Stimulated activated CD8-positive, alpha-beta memory T cell treated with anti-CD3 and anti-CD28 coated beads, Interleukin-12 subunit alpha, Interleukin-12 subunit beta, amount 100 ng/mL, for 1 hour (primary cell): ENCODE measurements at regions not wholly inside any gene's neighbourhood (a gene's known extent, or its start where the extent isn't known, plus 50 kb on each side); places are given as distances from the start of the nearest gene placed in this dataset.
"Not testable (repeated sequence)": the region's sequence is repeated elsewhere in the genome, so short reads cannot be mapped to it uniquely, and the experiment has no call there.

Experiments used
- DNase-seq: peaks from one replicate; pipeline ENCODE4 v3.0.0-alpha.2; 2020; ENCODE audit warnings: low read depth

DNA sequence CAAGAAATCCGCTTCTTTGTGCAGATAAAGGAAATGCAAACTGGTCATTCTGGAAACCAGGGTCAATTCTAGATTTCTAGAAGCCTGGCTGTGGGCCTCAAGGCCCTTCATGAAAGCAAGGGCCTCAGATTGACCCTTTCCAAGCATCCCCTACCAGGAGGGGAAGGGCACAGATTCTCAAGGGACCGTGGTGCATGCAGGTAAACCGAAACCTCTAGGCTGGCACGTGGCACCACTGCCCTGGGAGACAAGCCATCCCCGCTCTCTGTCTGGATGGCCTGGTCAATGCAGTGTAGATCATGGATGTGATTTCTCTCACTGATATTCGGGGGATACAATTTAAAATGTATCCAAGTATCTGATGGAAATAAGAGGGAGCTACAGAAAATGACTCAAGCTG lies 69.4 kb downstream of the TOMM20 start:
- DNase-seq, result no peak

DNA sequence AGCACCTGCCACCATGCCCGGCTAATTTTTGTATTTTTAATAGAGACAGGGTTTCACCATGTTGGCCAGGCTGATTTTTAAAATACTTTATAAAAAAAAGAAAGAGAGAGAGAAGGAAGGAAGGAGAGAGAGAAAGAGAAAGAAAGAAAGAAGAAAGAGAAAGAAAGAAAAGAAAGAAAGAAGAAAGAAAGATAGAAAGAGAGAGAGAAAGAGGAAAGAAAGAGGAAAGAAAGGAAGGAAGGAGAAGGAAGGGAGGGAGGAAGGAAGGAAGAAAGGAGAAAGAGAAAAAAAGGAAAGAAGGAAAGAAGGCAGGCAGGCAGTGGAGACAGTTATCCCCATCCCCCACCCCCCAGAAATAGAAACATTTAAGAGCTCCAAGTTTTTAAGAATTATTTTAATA lies 69.9 kb downstream of the TOMM20 start:
- DNase-seq, result no peak

DNA sequence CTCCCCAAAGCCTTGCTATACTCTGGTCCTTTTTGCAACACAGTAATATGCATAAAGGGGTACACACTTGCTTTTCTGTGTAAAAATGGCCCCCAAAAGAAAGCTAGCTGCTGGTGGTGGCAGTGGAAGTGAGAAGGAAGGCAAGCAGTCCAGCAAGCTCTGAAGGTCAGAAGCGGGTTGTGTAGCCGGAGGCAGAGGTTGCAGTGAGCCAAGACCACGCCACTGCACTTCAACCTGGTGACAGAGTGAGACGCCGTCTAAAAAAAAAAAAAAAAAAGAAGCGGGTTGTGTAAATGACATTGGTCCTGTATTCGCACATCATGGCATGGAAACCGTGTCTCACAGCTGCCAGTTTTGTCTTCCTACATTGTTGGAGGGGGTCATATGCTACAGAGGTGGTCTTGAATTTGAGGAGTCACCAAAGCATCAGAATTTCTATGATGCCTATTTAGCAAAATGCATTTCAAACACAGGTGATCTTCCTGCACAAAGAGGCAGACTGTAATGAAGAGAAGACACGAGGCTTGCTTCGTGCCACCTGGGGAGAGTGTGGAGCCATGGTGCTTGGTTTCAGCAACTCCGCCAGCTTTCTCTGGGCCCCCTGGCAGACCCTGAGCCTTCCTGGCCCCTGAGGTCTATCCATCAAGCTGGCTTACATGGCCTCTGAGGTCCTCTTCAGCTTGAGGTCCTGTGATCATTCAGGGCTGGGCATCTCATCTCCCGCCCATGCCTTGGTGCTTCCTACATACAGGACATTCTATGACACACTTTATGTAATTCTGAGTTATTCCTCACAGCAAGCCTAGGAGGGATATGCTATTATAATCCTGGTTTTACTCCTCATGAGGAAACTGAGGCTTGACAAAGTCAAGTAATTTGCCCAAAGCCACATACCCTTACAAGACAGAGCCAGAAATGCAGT lies 71.0 kb downstream of the TOMM20 start:
- no peak for DNase-seq

GRCh38 chr1:235056937-235057336 lies 71.7 kb downstream of the TOMM20 start:
- DNase-seq, result no peak

GRCh38 chr1:235054936-235055335 lies 73.7 kb downstream of the TOMM20 start:
- DNase-seq, result no peak

GRCh38 chr1:235054466-235054865 lies 74.2 kb downstream of the TOMM20 start:
- DNase-seq, result no peak

DNA sequence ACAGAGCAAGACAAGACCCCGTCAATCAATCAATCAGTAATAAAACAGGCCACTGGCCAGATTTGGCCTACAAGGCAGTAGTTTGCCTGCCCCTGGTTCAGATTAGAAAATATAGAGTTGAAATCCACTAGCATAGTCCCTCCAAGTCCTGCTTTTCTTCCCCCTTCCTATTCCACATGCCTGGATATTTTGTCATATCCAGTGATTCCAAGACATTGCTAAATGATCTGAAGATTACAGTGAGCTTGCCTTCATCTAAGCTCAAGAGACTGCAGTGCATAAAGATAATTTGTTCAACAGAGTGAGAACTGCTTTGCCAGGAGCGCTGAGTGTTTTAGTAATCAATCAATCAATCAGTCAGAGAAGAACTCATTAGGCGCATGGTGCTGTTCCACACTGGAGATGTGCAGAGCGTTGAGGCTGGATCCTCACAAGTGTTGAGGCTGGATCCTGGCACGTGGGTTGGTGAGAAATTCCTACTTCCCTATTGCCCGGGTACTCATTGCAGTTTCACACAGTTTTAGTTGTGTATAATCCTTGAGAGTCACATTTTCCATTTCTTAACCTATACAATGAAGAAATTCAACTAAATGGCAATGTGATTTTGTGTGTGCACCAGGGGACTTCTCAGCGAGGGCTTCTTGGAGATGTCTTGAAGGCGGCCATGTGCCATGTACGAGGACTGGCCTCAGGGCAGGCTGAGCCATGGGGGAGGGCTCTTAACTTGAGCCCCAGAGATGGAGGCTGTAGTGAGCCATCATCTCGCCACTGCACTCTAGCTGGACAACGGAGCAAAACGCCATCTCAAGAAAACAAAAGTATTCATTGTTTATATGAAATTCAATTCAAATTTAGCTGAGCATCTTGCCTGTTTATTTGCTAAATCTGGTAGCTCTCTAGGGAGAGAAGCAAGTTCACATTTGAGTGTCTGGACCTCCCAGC lies 76.3 kb downstream of the TOMM20 start:
- DNase-seq, result no peak

DNA sequence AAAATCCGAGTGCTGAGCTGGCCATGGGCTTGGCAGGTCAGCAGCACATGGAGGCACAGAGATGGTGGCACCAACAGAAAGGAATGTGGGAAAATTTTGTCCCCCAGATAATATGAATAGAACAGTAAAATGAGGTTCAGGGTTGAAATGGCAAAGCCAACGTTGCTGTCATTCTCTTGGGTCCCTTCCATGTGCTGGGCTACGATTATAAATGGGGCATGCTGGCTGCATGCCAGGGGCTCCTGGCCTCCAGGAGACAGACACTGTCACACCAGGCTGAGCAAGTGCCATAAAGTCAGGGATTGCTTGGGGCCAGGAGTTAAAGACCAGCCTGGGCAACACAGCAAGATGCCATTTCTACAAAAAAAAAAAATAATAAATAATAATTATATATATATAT lies 77.1 kb downstream of the TOMM20 start:
- no peak for DNase-seq

DNA sequence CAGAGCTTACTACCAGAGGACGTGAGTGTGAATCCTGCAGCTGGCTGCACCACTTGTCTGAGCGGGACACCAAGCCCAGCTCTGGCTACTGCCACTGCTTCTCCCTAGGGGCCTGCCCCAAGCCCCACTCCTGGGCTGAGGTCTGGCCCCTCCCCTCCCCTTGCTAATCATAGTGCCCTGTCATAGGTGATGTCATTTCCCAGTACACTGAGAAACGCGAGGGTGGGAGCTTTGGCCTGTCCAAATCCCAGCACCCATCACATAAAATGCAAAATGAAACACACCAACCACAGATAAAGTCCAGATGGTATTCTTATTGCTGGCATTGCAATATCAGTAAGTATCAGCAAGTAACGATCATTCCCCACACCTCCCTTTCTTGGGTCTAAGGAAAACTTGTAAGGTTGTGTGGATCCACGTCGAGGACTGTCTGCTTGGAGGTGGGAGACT lies 77.7 kb downstream of the TOMM20 start:
- DNase-seq, result no peak

DNA sequence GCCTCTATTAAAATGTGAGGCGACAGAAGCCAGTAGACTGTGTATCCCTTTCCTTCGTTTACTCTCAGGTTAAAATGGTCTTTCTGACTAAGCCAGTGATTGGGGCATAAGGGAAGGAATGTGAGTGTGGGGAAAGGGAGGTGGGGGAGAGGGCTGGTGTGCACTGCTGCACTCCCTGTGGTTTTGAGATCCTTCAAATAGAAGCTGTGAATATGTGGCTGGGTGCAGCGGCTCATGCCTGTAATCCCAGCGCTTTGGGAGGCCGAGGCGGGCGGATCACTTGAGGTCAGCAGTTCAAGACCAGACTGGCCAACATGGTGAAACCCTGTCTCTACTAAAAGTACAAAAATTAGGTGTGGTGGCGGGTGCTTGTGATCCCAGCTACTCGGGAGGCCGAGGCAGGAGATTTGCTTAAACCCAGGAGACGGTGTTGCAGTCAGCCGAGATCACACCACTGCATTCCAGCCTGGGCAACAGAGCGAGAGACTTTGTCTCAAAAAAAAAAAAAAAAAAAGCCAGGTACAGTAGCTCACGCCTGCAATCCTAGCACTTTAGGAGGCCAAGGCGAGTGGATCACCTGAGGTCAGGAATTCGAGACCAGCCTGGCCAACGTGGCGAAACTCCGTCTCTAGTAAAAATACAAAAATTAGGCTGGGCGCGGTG lies 78.8 kb downstream of the TOMM20 start:
- not testable (repeated sequence) for DNase-seq

DNA sequence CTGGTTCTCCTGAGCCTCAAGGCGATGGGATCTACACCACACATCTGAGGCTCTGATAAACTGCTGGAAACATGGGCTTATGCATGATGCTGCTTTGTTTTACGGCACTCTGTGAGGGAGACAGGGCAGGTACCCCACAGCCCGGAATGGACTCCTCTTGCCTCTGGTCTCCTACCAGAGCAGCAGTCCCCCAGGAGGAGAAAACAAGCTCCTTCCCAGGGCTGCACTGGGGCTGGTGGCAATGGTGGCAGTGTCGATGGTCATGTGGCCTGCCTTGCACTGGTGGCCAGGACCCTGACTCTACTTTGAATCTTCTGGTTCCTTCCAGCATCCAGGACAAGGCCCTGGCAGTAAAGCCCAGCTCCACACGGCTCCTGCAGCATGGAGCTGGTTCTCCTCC lies 79.4 kb downstream of the TOMM20 start:
- no peak for DNase-seq

GRCh38 chr1:235047331-235047871 lies 81.2 kb downstream of the TOMM20 start:
- DNase-seq, result no peak

- no peak for DNase-seq
These were observed 82.6 kb downstream of the TOMM20 start for GRCh38 chr1:235045921-235046601.

DNA sequence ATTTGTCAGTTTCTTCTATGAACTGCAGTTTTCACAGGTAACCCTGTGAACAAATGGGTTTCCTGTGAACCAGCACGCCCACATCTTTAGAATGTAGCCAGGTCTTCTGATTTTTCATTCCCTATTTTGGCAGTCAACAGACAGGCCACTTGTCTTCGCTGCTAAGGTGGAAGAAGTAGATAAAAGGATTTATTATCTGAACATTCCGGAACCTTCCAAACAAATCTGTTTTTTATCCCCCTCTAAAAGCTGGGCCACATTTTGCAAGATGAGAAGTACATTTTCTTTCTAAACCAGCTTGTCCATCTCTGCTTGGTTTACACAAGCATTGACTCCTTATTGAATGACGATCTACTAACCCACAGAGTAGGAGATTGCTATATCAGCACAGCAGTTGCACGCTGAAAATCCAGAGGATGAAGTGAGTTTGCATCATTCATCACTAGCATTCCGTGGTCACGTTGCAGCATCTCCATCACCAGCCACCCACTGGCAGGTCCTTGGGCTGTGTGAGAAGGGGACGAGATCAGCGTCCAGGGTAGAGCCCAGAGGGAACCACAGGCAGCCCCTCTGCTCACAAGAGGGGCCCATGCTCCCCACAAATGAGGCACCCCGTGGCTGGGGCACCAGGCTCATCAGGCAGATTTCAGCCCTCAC lies 83.5 kb downstream of the TOMM20 start:
- DNase-seq, result no peak

- DNase-seq, result no peak
These were observed 85.4 kb downstream of the TOMM20 start for GRCh38 chr1:235043234-235043633.

- DNase-seq, result no peak
These were observed 89.9 kb downstream of the TOMM20 start for GRCh38 chr1:235038701-235039100.

DNA sequence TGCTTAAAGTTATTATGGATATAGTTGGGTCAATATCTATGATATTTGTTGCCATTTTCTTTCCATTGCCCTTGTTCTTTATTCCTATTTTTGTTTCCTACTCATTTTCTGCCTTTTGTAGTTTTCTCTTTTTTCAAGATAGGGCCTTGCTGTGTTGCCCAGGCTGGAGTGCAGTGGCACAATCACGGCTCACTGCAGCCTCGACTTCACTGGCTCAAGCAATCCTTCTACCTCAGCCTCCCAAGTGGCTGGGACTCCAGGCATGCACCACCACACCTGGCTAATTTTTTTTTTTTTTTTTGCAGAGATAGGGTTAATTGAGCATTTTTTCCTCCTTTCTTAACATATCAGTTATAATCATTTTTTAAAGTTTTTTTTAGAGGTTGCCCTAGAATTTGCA lies 92.7 kb downstream of the TOMM20 start:
- no peak for DNase-seq

DNA sequence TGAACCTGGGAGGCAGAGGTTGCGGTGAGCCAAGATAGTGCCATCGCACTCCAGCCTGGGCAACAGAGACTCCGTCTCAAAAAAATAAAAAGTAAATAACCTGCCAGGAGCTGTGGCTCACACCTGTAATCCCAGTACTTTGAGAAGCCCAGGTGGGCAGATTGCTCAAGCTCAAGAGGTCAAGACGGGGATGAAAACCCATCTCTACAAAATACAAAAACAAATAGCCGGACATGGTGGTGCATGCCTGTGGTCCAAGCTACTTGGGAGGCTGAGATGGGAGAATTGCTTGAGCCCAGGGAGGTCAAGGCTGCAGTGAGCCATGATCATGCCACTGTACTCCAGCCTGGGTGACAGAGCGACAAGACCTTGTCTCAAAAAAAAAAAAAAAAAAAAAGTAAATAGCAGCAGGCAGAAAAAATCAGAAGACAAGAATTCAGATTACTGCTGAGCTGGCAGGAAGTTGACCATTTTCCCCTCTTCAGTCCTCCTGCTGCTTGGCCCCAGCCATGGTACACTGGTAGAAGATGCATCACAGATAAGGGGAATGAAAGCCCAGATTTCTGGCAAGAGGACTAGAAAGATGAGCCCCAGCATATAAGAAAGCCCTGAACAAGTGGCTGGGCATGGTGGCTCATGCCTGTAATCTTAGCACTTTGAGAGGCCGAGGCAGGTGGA lies 97.6 kb downstream of the TOMM20 start:
- no peak for DNase-seq

DNA sequence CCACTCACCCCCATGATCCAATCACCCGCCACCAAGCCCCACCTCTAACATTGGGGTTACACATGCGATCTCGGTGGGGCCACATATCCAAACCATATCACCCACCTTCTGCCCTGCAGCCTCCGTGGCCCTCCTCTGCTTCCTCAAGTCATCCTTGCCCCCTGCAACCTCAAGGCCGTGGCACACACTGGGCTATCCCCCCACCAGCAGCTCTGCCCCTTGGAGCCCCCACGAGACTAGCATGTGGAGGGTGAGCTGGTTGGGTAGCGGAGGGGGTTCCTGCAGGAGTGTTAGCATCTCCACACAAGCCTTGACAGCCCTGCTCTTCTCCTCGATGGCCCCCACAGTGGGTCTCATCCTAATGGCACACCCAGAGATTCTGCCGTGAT lies 100.8 kb downstream of the TOMM20 start:
- DNase-seq, result no peak
